HFF-Myc (cell line): ENCODE measurements at regions not wholly inside any gene's neighbourhood (a gene's known extent, or its start where the extent isn't known, plus 50 kb on each side); places are given as distances from the start of the nearest gene placed in this dataset.
"Not testable (repeated sequence)": the region's sequence is repeated elsewhere in the genome, so short reads cannot be mapped to it uniquely, and the experiment has no call there.

Experiments used
- DNase-seq: peaks from one replicate; pipeline ENCODE4 v3.0.0-alpha.2; 2011; ENCODE audit warnings: low read depth; ENCODE audit errors: extremely low read depth
- H3K4me3 ChIP-seq: replicated peaks from 2 replicates; pipeline ENCODE4 v1.5.1; 2011; ENCODE audit warnings: low read depth, mild to moderate bottlenecking, control low read depth, low read length
- CTCF ChIP-seq: IDR thresholded peaks from 2 replicates; pipeline ENCODE4 v1.5.1; 2012; ENCODE audit warnings: mild to moderate bottlenecking, low read depth, low read length, control low read depth; ENCODE audit errors: missing control alignments

- H3K4me3 ChIP-seq = no peak overlapping the region
- no peak for DNase-seq
- no peak for TF ChIP-seq CTCF
Measured at GRCh38 chr20:16828666-16829305, 80.6 kb downstream of the OTOR start.

- DNase-seq = not testable (repeated sequence)
Measured at GRCh38 chr20:16835690-16836089, 87.5 kb downstream of the OTOR start.

GRCh38 chr20:16842486-16843120 is 94.4 kb downstream of the OTOR start:
- H3K4me3 ChIP-seq = no peak overlapping the region
- no peak for TF ChIP-seq CTCF
- no peak for DNase-seq

More at GRCh38 chr20:16835690-16836089, 87.5 kb downstream of the OTOR start:
- not testable (repeated sequence) for H3K4me3 ChIP-seq

GRCh38 chr20:16844406-16844805 is 96.2 kb downstream of the OTOR start:
- DNase-seq = no peak
- TF ChIP-seq CTCF = no peak

GRCh38 chr20:16846006-16846405 is 97.8 kb downstream of the OTOR start:
- H3K4me3 ChIP-seq = no peak overlapping the region
- no peak for DNase-seq
- TF ChIP-seq CTCF = no peak

More at GRCh38 chr20:16844406-16844805, 96.2 kb downstream of the OTOR start:
- no peak overlapping the region for H3K4me3 ChIP-seq

GRCh38 chr20:16848061-16848460 is 99.9 kb downstream of the OTOR start:
- H3K4me3 ChIP-seq = no peak overlapping the region
- no peak for DNase-seq
- no peak for TF ChIP-seq CTCF

- no peak for DNase-seq
- TF ChIP-seq CTCF = no peak
- no peak overlapping the region for H3K4me3 ChIP-seq
Measured at GRCh38 chr20:16848526-16848925, 100.4 kb downstream of the OTOR start.
